Spleen (tissue), 3 donors: ENCODE measurements at regions not wholly inside any gene's neighbourhood (a gene's known extent, or its start where the extent isn't known, plus 50 kb on each side); places are given as distances from the start of the nearest gene placed in this dataset.

Experiments
- POLR2A ChIP-seq, 3 donors: fragments of 450-650 bp; IDR thresholded peaks; one replicate each; pipeline ENCODE4 v1.5.1; 2017; ENCODE audit warnings: antibody characterized with exemption in 3 of 3, mild to moderate bottlenecking in 1 of 3
- POLR2AphosphoS5 ChIP-seq, 3 donors: sonication (generic); formaldehyde crosslinking; IDR thresholded peaks; one replicate each; pipeline ENCODE4 v1.5.1; 2017; ENCODE audit warnings: antibody characterized with exemption in 3 of 3

DNA sequence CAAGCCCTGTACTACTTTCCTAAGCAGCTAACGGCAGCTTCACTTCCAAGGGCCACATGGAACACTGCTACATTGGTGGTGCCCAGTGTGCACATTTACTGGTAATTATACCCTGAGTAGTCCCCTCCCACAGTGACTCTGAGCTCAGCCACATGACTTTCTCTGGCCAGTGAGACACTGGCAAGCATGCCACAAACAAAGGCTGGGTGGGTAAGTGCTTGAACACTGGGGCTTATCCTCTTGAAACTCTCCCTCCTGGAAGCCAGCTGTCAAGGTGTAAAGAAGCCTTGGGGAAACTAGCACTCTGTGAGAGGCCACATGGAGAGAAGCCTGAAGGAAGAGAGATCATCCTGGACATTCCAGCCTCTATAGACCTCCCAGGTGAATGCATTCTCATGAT, 54.4 kb upstream of the DRD2 start:
- no peak for TF ChIP-seq POLR2AphosphoS5 (IDR thresholded peaks at IDR 0.05)
- TF ChIP-seq POLR2A (IDR thresholded peaks at IDR 0.05), result no peak
